ENCODE measurements at regions not wholly inside any gene's neighbourhood (a gene's known extent, or its start where the extent isn't known, plus 50 kb on each side); places are given as distances from the start of the nearest gene placed in this dataset.

- no peak for TF ChIP-seq ZNF462 (CRISPR knock-in tag; IDR thresholded peaks at IDR 0.05)
- no peak for TF ChIP-seq POLR2AphosphoS5 (IDR thresholded peaks at IDR 0.05; ENCODE audit: low read depth)
- no peak for TF ChIP-seq REST (IDR thresholded peaks at IDR 0.05; ENCODE audit: unreplicated experiment)
- no peak for TF ChIP-seq JUNB (IDR thresholded peaks at IDR 0.05; ENCODE audit: unreplicated experiment)
- no peak for TF ChIP-seq CTCF (conservative IDR thresholded peaks at IDR 0.05; ENCODE audit: low read depth in 2 of 2)
- no peak for TF ChIP-seq ZNF114 (CRISPR knock-in tag; IDR thresholded peaks at IDR 0.05)
- TF ChIP-seq STAT1 (IDR thresholded peaks at IDR 0.05; ENCODE audit: unreplicated experiment): no peak
- TF ChIP-seq EZH2phosphoT487 (IDR thresholded peaks at IDR 0.05; ENCODE audit: unreplicated experiment): no peak
- TF ChIP-seq CREB1 (CRISPR knock-in tag; IDR thresholded peaks at IDR 0.05; ENCODE audit: low read depth): no peak
- no peak for TF ChIP-seq EZH2 (IDR thresholded peaks at IDR 0.05; ENCODE audit: low read depth, unreplicated experiment)
Observed at GRCh38 chr12:107948391-107948945, 174.0 kb downstream of the ASCL4 start (continued).

All from GM23338 (cell line).